ENCODE measurements at regions not wholly inside any gene's neighbourhood (a gene's known extent, or its start where the extent isn't known, plus 50 kb on each side); places are given as distances from the start of the nearest gene placed in this dataset.

DNA sequence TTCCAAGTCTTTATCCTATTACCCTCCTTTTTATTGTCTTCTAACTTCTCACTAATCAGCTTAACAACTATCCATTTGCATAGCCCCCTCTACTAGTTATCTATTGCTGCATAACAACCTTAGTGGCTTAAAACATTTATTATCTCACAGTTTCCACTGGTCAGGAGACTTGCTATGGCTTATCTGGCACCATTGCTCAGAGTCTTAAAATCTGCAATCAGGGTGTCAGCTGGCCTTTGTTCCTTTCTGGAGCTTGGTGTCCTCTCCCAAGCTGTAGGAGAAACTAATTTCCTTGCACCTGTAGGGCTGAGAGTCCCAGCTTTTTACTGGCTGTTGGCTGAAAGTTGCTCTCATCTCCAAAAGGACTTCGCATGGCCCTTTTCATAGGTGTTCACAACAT, 137.0 kb upstream of the SMIM31 start:
- DNase-seq, result peak; percentile 69

DNA sequence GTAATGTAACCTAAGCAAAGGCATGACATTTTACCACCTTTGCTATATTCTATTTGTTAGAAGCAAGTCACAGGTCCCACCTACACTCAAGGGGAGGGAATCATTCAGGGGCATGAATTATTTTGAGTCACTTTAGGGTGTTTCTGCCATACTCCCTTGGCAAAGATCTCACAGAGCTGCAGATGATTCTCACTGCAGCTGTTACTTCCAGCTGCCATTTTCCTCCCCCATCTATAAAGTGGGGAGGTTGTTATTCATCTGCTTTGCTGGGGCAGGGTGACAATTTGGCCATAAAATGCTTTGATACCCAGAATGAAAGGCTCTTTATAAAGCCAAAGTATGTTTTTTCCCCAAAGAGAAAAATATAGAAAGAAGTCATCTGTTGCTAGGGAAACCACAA, 136.5 kb upstream of the SMIM31 start:
- DNase-seq, result no peak

GRCh38 chr4:164617911-164618310, 136.0 kb upstream of the SMIM31 start:
- DNase-seq, result no peak

GRCh38 chr4:164621886-164622521, 131.9 kb upstream of the SMIM31 start:
- DNase-seq, result no peak

DNA sequence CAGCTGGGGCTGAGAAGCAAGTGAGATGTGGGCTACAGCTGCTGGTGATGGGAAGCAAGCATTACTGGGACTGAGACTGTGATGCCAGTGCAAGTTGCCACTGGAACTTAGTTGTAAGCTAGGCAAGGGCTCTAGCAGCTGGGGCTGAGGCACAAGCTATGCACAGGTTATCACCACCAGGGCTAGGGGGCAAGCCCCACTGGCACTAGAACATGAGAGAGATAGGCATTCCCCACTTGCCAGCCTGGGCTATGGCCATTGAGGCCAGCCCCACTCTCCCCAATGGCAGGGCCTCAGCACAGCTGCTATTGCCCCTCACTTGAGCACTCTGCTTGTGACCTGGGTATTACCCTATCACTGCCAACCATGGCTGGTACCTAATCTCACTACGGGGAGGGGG, 130.8 kb upstream of the SMIM31 start:
- no peak for DNase-seq

- no peak for DNase-seq
Measured at GRCh38 chr4:164639001-164639400, 114.9 kb upstream of the SMIM31 start.

DNA sequence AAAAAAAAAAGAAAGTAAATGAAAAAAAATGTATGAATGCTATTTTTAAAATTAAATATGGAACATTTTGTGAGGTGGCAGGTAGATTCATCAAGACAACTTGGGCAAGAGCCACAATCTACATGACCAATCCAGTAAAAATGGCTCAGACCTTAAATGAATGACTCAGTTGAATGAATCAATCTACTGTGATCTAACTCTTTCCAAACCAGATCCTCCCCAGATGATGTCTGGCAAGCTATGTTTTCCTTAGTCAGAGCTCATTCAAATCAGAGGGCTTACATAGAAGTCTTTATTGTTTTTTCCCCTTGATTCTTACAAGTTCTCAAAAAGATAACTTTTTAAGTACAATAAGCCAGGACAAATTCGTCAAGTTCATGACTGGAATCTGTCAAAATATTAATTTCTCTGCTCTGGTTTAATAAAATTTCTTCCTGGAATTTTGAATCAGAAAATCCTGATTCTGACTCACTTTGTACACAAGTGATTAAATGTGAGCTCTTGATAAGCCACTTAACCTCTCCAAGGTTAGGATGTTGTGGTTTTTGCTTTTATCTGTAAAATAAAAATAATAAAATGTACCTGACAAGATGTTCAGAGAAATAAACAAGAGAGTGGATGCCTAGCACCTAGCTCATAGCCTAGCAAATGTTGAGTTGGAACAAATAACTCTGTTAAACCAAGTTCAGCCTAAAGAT, 105.6 kb upstream of the SMIM31 start:
- DNase-seq, result no peak

DNA sequence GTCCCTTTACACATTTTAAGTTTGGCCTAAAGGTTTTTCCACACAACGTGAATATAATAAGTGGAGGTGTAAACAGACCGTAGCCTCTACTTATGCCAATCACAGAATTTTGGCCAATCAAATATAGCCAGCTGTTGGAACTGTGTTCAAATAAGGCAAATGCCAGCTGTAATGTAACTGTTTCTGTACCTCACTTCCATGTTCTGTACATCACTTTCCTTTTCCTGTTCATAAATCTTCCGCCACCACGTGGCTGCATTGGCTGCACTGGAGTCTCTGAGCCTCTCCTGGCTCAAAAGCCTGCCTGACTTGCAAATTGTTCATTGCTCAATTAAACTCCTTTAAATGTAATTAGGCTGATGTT, 105.1 kb upstream of the SMIM31 start:
- no peak for DNase-seq

GRCh38 chr4:164659765-164660164, 94.2 kb upstream of the SMIM31 start:
- DNase-seq, result no peak

GRCh38 chr4:164676152-164676551, 77.8 kb upstream of the SMIM31 start:
- DNase-seq, result peak; percentile 54

DNA sequence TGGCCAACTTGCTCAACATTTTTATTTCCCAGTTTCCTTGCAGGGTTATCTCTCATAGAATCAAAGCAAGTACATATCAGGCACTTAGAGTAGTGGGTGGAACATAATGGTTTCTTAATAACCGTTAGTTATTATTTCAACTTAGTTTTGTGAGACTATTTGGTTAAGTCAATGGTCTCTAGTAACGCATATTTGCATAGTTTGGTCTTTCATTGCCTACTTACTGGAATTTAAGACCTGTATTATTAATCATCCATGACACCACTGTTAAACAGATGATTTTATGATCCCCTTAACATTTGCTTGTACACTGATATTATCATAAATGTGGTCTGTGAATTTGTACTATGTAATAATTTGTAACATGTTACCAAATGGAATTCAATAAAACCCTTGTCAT, 70.9 kb upstream of the SMIM31 start:
- no peak for DNase-seq

GRCh38 chr4:164695650-164696049, 58.3 kb upstream of the SMIM31 start:
- DNase-seq, result no peak

DNA sequence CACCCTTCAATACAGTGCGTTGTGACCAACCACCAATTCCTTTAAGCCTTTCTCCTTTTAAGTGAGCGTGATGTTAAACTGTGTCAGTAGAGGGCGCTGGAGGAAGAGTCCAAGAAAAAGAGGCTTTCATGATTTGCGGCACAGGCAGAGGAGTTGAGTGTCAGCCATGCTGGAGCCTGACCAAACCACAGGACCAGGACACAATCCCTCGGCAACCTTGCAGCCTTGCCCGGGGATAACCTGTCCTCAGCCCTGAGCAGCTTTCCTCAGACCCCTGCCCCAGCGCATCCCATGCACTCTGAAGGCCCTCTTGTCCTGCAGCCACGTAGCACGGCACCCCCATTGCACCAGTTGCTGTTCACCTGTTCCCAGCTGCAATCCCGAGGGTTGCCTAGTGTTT, 53.5 kb upstream of the SMIM31 start:
- peak; percentile 88 for DNase-seq

DNA sequence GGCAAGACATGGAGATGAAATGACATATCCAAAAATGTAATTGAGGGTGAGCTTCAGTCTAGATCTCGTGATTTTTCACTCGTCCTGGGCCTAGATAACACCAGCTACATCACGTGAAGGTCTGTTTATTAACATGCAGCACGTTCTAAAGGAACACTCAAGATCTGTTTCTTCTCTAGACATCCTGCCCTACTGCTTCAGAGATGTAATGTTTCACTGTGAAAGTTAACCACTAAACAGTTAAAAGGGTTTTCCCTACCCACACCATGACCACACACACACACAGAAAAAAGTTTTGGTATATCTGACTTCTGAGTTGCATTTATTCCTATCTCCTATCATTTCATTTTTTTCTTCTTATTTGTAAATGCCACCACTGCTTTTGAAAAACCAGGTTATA, 52.3 kb upstream of the SMIM31 start:
- DNase-seq, result no peak

Data from OCI-M1 (cell line).